ENCODE measurements at regions not wholly inside any gene's neighbourhood (a gene's known extent, or its start where the extent isn't known, plus 50 kb on each side); places are given as distances from the start of the nearest gene placed in this dataset.

DNA sequence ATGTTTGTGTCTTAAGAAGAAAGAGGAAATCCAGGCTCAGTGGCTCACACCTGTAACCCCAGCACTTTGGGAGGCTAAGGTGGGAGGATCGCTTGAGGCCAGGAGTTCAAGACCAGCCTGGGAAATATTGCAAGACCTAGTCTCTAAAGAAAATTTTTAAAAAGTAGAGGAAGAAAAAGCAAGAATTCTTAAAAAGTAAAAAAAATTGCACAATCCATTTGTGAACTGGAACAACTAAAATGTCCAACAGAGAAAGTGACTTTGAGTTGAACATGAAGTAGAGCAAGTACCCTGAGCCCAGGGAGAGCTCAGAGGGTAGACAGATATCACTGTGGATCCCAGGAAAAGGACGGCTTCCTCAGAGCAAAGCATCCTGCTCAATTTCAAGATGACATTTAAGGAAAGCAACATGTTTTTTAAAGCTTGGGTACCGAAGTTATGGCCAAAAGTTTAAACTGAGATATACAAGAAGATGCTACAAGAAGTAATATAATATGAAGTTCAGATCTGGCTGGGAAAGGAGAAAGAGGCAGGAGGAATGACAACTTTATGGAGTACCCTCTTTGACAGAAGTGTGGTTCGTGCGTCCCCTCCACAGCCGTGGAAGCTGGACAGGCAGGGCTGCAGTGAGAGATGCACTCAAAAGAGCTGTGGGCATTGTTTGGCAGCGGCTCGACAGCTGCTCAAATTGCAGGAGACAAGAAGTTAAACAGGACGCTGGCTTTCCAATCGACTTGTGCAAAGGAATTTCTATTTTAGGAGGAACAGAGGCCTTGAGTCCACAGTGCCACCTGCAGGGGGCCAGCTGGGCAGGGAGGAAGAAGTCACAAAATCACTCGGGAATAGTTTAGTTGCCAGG is 201.3 kb downstream of the JCAD start:
- peak; percentile 94 for DNase-seq (ENCODE audit: low read depth)

DNA sequence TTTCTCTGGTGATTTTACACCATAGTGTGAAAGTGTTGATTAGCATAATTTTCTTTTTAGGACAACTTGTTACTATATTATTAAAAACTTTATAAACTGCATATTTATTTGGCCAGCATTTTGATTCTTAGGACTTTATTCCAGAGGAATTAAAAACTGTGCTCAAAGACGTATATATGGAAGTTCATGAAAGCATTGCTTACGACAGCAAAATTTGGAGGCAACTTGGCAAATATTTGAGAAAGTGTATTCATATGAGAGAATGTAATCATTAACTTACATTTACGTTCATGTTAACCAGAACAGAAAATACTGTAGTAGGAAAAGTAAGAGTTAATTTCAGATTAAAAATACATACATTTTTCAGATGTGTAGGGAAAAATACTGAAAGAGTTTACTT is 203.1 kb downstream of the JCAD start:
- no peak for DNase-seq (ENCODE audit: low read depth)

DNA sequence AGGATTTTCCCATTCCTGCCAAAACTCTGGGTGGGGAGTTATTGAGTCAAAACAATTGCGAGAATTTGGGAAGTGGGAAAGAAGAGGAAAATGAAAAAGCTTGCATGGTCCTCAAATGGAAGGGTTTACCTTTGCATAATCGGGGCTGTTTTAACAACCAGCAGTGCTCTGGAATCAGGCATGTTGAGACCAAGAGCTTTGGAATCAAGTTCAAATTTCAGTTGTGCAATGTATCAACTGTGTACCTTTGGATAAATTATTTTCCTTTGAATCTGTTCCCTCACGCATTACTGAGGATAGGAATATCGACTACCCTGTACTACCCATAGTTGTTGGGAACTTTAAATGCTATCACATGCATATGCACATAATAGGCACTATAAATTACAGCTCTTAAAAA is 205.5 kb downstream of the JCAD start:
- DNase-seq (ENCODE audit: low read depth) = no peak

DNA sequence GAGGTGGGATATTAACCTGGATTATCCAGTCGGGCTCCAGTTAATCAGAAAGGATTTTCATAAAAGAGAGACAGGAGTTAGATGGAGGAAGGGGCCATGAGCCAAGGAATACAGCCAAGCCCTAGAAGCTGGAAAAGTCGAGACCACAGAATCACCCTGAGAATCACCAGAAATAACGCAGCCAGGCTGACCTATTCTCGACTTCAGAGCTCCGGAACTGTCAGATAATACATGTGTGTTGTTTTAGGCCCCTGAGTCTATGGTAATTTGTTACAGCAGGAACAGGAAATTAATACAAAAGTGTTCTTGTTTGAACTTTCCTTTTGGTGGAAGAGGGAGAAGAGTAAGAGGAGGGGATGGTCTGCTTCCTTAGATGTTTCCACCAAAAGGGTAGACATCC is 208.1 kb downstream of the JCAD start:
- DNase-seq (ENCODE audit: low read depth) = no peak

DNA sequence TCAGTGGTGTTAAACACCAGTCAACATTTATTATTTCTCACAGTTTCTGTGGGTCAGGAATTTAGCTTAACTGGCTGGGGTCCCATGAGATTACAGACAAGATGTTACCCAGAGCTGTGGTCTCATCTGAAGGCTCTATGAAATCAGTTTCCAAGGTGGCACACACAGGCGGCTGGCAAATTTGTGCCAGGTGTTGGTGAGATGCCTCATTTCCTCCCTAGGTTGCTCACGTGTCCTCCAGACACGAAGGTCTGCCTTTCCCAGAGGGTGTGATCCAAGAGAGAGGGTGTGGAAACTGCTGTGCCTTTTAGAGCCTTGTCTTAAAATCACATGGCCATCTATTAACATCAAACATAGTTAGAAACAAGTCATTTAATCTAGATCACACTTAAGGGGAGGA is 209.0 kb downstream of the JCAD start:
- DNase-seq (ENCODE audit: low read depth) = no peak

DNA sequence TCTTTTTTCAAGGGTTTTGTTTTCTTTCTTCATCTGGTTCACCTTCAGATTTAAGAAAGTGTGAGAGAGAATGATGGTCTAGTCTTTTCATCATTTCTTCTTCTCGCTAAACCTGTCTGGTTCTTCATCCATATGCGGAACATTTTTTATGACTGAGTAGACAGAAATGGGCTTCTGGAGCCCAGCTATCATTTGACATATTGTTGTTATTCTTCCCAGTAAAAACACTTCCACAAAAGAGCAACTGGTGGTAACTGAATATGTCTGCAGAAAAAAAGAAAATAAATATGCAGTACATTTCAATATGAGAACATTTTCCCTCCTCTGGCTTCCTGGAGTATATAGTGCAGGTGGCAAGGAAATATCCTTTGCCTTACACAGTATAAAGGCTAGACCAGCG is 209.5 kb downstream of the JCAD start:
- no peak for DNase-seq (ENCODE audit: low read depth)

DNA sequence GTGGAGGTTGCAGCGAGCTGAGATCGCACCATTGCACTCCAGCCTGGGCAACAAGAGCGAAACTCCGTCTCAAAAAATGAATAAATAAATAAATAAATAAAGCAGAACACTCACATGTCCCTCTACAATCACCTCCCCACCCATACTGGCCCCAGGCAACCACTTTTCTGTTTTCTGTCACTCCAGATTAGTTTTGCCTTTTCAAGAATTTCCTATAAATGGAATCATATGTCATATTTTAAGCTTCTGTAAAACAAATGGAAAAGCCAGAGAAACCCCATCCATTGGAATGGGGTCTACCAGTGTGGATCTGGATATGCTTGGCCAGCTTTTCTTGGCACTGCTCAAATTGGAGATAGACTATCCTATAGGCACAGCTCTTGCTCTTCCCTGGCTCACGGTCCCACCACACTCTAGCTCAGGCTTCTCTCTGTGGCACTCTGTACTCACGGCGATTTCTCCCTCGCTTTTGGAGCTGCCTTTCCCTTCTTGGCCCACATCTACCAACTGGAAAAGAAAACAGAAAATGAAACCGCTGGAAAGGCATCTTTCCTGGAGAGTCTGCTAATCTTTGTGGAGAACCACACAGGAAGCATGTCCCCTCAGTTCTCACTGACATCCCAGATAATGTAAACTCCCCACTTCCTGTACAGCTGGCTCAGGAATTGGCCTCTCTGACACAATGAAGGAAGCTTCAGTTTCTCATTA is 210.1 kb downstream of the JCAD start:
- peak; percentile 65 for DNase-seq (ENCODE audit: low read depth)

DNA sequence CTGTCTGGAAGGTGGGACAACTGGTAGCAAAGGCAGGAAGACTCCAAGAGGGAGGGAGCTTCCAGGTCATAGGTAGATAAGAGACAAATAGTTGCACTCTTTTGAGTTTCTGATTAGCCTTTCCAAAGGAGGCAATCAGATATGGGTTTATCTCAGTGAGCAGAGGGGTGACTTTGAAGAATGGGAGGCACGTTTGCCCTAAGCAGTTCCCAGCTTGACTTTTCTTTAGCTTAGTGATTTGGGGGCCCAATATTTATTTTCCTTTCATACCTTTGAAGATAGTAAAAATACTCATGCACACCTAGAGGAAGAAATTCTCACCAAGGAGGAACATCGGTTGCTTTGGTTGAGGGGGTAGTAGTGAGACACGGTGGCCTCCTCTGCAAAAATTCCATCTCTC is 212.1 kb upstream of the SVIL start:
- DNase-seq (ENCODE audit: low read depth) = no peak

DNA sequence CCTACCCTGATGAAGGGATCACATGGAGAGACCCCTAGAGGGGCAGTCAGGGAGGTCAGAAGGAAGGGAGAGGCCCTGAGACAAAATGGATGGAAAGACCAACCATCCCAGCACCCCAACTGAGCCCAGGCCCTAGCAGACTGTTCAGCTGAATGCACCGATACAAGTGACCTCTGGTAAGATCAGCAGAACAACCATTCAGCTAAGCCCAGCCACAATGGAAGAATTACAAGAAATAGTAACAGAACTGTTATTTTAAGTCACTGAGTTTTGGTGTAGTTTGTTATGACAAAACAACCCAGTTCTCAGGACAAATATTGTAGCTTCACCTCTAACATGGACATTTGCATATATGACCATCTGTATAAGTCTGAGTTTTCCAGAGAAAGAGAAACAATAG is 210.4 kb upstream of the SVIL start:
- DNase-seq (ENCODE audit: low read depth) = no peak

DNA sequence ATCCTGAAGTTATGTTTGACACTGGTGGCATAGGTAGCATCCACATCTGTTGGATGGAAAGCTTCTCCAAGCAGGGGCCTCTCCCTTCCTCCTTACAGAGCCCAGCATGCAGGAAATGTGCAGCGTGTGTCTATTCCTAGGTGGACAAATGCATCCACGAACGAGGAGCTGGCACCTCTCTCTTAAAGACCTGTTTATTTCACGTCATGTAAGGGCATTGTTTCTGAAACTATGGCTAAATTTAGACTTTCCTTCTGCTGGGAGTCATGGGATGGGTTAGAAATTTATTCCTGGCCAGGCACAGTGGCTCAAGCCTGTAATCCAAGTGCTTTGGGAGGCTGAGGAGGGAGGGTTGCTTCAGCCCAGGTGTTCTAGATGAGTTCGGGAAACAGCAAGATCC is 208.4 kb upstream of the SVIL start:
- DNase-seq (ENCODE audit: low read depth) = peak; percentile 30

DNA sequence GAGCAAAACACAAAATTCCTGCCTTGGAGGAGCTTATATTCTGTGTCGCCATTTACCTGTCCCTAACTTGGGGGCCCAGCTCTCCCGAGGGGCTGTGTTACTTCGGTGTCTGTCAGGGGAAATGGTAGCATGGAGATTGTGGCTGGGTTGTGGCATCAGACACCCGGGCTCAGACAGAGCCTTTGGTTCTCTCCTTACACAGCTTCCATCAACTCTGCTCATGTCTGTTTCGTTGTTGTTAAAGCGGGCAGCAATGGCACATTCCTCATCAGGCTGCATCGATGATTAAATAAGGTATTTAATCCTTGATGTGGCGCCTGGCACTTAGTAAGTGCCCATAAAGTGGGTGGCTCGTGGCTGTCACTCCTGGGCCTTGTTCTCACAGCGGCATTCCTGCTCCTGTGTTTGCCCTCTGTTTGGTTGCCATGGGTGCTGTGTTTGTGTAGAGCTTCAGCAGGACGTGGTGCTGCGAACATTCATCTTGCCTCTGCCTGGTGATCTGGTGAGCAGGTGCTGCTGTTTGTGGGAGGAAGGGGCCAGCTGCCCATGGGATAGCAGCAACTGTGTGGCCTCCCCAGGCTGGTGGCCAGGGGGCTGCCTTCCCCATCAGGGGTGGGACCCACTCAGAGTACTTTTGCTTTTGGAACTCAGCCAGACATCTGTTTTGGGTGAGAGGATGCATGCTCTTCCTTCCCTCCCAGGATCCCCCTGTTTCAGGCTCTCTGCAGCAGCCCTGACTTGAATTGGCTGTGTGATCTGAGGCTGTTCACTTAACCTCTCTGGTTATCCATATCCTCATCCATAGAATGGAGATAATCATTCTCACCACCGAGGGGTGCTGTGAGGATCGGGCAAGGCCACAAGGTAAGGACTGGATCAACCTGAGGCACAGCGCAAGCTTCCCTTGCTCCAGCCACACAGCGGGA is 207.2 kb upstream of the SVIL start:
- peak; percentile 96 for DNase-seq (ENCODE audit: low read depth)

DNA sequence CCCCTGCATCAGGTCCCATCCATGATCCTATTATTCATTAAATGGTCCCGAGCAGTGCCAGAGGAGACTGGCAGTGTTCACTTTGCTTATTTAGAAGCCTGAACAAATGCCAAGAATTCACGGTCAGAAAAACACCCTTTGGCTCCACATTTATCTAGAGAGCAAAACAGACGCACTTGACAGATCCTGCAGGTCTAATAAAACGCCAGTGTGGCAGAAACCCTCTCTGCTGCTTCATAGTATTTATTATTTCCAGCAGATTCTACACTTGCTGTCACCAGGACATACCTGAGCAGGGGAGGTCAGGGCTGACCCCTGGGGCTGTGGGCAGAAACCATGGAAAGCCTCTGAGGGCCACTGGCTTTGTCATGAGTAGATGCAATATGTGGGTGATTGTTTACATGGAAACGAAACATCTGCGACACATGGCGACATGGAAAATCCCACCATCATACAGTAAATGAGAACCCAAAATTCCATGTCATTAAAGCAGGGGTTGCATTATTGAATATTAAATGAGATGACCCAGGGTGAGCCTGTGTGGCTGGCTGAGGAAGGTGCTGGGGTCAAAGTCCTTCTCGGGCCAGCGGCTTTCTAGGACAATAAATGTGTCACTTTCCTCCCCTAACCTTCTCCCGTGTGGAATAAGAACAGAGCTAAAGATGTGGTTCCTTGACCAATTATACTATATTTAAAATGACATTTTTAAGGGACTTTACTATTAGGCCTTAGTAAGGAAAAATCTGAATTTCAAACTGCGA is 205.9 kb upstream of the SVIL start:
- no peak for DNase-seq (ENCODE audit: low read depth)

DNA sequence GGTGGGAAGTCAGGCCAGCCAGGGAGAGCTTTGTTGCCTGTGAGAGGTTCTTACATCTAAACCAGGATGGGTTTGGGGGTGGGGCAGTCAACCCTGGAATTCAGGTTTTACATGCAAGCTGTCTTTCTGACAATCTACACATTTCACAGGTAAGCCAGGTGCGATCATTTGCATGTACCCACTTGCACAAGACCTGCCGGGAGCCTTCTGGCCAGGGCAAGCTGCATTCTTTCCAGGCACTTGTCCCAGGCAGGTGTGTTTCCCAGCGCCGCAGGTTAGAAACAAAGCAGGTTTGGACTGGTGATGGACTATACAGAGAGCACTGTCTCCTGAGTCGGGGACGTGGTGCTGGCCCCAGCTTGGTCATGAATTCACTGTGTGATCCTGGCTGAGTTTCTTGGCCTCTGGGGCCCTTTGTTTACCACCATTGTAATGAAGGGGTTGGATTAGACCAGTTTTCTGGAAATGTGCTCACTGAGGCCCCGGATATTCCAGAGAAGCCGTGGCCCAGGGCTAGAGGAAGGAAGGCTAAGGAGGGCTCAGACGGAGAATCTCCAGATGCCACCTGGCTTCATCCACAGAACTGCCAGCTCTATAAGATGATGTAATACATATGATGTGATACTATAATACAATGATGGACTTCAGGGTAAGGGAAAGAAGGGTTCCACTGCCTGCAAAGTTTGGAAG is 205.2 kb upstream of the SVIL start:
- DNase-seq (ENCODE audit: low read depth) = no peak

DNA sequence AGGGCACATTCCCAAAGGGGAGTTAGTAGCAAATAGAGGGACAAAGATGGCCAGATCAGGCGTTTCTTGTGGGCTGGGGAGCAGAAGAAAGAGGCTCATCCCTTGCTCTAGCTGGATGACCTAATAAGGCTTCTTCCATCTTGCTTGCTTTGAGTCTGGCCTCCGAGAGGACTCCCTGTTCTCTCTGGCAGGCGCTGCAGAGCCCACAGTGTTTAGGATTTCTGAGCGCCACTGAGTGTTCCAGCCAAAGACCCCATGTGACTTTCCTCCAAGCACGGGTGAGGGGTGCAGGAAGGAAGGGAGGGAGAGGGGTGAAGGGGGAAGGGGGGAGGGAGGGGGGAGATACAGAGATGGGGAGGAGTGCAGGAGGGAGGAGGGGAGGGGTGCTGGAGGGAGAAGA is 203.8 kb upstream of the SVIL start:
- DNase-seq (ENCODE audit: low read depth) = no peak

DNA sequence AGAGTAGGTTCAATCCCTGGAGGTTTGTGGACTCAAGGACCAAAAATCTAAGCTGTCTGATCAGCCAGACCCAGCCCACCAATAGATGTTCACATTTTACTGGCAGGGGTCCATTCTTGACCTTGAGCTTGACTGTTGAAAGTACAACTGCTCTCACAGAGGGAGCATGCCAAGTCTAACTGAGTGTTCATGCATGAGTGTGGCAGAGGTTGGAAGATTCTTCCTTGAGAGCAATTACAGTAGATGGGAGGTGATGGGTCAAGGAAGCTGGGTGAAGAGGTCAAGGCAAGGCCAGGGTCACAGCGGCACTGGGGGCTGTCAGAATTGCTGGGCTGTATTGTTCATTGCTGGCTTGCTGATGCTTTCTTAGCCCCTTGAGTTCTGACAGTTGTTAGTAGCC is 202.8 kb upstream of the SVIL start:
- DNase-seq (ENCODE audit: low read depth) = no peak

DNA sequence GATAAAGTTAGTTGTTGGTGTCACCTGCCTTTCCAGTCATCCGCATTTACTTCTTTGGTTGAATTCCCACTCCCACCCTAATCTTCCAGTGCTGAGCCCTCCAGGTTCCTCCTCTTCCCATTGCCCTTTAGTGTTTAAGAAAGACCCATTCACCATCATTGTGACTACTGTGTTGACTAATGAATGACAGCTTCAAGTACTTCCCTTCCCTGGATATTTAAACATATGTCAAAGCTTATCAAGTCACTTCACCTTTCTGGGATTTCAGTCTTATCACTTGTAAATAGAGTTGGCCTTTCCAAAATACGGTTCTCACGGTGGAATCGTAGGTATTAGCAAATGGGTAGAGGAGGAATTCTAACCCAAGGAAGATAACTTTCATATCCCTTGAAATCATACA is 201.6 kb upstream of the SVIL start:
- no peak for DNase-seq (ENCODE audit: low read depth)

DNA sequence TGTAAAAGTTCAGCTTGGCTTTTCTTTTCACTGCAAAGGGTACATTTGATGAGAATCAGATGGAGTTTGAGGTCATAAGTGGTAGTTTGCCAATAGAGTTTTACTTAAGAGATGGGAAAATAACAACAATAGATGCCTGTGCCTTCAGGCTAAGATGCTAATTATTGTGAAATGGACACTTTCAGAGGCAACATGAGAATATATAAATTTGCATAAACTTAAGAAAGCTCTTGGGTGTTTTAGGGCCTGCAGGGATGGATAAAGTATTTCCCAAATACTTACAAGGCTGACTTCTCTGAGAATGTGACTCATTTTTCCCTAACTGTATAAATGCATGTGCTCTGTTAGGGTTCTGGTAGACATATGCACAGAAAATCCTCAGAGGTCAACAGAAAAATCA is 200.3 kb upstream of the SVIL start:
- no peak for DNase-seq (ENCODE audit: low read depth)

DNA sequence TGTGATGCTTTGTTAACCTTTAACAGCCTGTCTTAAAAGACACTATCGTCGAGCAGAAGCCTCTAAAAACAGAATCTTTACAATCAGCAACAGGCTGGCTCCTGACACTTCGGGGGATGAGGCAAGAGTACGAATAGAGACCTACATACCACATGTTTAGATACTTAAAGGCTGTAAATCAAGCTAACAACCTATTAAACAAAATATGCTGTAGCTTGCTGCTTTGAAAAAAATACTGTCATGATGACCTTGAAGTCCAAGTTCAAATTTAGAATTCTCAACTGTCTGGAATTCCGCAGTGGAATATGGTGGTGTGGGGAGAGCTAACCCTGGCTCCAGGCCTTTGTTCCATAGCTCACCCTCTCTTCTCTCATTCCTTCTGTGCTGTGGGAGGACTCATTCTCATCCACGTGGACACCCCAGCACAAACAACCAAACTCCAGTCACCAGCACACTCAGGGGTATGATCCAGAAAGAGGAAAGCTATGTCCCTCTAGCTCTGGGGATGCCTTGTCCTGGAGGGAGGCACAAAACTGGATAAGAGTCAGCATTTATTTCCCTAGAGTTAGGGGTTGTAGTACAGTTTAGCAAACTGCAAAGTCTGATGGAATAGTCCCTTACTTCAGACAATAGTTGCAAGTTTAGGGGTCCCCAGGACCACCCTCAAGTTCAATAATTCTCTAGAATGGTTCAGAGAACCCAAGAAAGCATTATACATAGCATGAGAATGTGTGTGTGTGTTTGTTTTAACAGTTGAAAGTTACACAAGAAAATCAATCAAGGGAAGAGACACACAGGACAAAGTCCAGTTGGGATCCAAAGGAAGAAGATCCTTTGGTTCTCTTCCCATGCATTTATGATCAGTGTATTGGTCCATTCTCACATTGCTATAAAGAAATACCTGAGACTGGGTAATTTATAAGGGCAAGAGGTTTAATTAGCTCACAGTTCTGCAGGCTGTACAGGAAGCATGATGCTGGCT is 196.1 kb upstream of the SVIL start:
- DNase-seq (ENCODE audit: low read depth) = peak; percentile 12

DNA sequence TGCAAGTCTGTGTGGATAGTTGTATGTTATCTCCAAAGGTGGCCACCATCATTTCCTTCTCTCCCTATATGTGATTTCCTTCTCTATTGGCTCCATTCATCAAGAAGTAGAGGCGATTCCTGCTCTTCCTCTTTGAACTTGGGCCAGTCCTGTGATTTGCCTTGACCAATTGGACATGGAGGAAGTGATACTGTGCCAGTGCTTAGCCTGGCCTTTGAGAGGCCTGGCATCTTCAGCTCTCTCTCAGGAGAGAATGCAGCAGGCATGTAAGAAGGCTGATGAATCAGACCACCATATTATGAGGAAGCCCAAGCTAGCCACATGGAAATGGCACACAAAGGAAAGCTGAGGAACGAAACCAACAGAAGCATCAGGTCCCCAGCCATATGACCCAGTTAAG is 195.0 kb upstream of the SVIL start:
- no peak for DNase-seq (ENCODE audit: low read depth)

All from myocyte (in vitro differentiated cells).